Liver (tissue), 3 donors: ENCODE measurements at regions not wholly inside any gene's neighbourhood (a gene's known extent, or its start where the extent isn't known, plus 50 kb on each side); places are given as distances from the start of the nearest gene placed in this dataset.

Source experiments
- EGR1 ChIP-seq, 2 donors: IDR thresholded peaks; 2 replicates each; pipeline ENCODE4 v1.6.1; 2016 to 2018; ENCODE audit warnings: antibody characterized with exemption in 2 of 2, low read depth in 2 of 2
- HNF4A ChIP-seq, 2 donors: conservative IDR thresholded peaks; 2 replicates each; pipeline ENCODE4 v1.6.1; 2016; ENCODE audit warnings: antibody characterized with exemption in 2 of 2, mild to moderate bottlenecking in 2 of 2
- HNF4G ChIP-seq: IDR thresholded peaks from 2 replicates; pipeline ENCODE4 v1.6.1; 2016; ENCODE audit warnings: antibody characterized with exemption
- JUND ChIP-seq, 2 donors: IDR thresholded peaks; 2 replicates each; pipeline ENCODE4 v1.6.1; 2016; ENCODE audit warnings: antibody characterized with exemption in 2 of 2
- NR2F2 ChIP-seq: IDR thresholded peaks from 2 replicates; pipeline ENCODE4 v1.6.1; 2016; ENCODE audit warnings: antibody characterized with exemption
- RAD21 ChIP-seq, 2 donors: IDR thresholded peaks; 2 replicates each; pipeline ENCODE4 v1.6.1; 2016; ENCODE audit warnings: antibody characterized with exemption in 2 of 2, mild to moderate bottlenecking in 2 of 2
- SP1 ChIP-seq: IDR thresholded peaks from 2 replicates; pipeline ENCODE4 v1.6.1; 2018; ENCODE audit warnings: antibody characterized with exemption, mild to moderate bottlenecking
- TAF1 ChIP-seq: conservative IDR thresholded peaks from 2 replicates; pipeline ENCODE4 v1.6.1; 2016; ENCODE audit warnings: antibody characterized with exemption, mild to moderate bottlenecking
- YY1 ChIP-seq: IDR thresholded peaks from 2 replicates; pipeline ENCODE4 v1.6.1; 2016; ENCODE audit warnings: antibody characterized with exemption, mild to moderate bottlenecking
- TF ChIP-seq, protein P1 (sequence below): fragments of 150-350 bp; IDR thresholded peaks from 2 replicates; pipeline ENCODE4 v1.5.1; 2017; ENCODE audit warnings: improper control_type of control experiment, low read depth, low read length; ENCODE audit not compliant: missing input control
- TF ChIP-seq, protein P2 (sequence below): IDR thresholded peaks from 2 replicates; pipeline ENCODE4 v1.6.1; 2016; ENCODE audit warnings: antibody characterized with exemption
- TF ChIP-seq, protein P3 (sequence below): IDR thresholded peaks from 2 replicates; pipeline ENCODE4 v1.6.1; 2016; ENCODE audit warnings: antibody characterized with exemption, mild to moderate bottlenecking
- TF ChIP-seq, protein P4 (sequence below): IDR thresholded peaks from 2 replicates; pipeline ENCODE4 v1.6.1; 2016; ENCODE audit warnings: antibody characterized with exemption
- donor health status: healthy.
- donor health status: healthy.

DNA sequence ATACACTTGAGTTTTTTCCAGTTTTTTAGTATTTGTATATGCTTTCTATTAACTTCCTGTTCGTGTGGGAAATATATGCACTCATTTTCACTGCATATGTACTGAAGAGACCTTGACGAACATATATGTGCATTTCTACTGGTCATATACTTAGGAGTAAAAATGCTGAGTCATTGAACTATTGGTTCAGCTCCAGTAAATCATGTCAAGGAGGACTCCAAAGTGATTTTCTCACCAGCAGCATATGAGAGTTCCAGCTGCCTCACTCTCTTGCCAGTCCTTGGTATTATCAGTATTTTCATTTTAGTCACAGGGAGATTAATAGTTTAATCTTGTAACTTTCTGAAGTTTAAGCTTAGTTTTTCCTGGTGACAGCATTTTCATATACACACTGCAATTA, 2750.2 kb downstream of the ARAP2 start:
- TF ChIP-seq, protein P1, sequence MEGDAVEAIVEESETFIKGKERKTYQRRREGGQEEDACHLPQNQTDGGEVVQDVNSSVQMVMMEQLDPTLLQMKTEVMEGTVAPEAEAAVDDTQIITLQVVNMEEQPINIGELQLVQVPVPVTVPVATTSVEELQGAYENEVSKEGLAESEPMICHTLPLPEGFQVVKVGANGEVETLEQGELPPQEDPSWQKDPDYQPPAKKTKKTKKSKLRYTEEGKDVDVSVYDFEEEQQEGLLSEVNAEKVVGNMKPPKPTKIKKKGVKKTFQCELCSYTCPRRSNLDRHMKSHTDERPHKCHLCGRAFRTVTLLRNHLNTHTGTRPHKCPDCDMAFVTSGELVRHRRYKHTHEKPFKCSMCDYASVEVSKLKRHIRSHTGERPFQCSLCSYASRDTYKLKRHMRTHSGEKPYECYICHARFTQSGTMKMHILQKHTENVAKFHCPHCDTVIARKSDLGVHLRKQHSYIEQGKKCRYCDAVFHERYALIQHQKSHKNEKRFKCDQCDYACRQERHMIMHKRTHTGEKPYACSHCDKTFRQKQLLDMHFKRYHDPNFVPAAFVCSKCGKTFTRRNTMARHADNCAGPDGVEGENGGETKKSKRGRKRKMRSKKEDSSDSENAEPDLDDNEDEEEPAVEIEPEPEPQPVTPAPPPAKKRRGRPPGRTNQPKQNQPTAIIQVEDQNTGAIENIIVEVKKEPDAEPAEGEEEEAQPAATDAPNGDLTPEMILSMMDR = no peak
- no peak for TF ChIP-seq RAD21 (IDR thresholded peaks at IDR 0.05)
- TF ChIP-seq, protein P2, sequence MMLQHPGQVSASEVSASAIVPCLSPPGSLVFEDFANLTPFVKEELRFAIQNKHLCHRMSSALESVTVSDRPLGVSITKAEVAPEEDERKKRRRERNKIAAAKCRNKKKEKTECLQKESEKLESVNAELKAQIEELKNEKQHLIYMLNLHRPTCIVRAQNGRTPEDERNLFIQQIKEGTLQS = no peak
- TF ChIP-seq, protein P3, sequence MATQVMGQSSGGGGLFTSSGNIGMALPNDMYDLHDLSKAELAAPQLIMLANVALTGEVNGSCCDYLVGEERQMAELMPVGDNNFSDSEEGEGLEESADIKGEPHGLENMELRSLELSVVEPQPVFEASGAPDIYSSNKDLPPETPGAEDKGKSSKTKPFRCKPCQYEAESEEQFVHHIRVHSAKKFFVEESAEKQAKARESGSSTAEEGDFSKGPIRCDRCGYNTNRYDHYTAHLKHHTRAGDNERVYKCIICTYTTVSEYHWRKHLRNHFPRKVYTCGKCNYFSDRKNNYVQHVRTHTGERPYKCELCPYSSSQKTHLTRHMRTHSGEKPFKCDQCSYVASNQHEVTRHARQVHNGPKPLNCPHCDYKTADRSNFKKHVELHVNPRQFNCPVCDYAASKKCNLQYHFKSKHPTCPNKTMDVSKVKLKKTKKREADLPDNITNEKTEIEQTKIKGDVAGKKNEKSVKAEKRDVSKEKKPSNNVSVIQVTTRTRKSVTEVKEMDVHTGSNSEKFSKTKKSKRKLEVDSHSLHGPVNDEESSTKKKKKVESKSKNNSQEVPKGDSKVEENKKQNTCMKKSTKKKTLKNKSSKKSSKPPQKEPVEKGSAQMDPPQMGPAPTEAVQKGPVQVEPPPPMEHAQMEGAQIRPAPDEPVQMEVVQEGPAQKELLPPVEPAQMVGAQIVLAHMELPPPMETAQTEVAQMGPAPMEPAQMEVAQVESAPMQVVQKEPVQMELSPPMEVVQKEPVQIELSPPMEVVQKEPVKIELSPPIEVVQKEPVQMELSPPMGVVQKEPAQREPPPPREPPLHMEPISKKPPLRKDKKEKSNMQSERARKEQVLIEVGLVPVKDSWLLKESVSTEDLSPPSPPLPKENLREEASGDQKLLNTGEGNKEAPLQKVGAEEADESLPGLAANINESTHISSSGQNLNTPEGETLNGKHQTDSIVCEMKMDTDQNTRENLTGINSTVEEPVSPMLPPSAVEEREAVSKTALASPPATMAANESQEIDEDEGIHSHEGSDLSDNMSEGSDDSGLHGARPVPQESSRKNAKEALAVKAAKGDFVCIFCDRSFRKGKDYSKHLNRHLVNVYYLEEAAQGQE = no peak
- no peak for TF ChIP-seq JUND (IDR thresholded peaks at IDR 0.05)
- TF ChIP-seq HNF4G = no peak
- TF ChIP-seq HNF4A (conservative IDR thresholded peaks at IDR 0.05) = no peak
- TF ChIP-seq, protein P4, sequence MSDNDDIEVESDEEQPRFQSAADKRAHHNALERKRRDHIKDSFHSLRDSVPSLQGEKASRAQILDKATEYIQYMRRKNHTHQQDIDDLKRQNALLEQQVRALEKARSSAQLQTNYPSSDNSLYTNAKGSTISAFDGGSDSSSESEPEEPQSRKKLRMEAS = no peak
- TF ChIP-seq SP1 = no peak
- TF ChIP-seq NR2F2 = no peak
- no peak for TF ChIP-seq YY1
- TF ChIP-seq EGR1 (IDR thresholded peaks at IDR 0.05; ENCODE audit: low read depth in 2 of 2) = no peak
- TF ChIP-seq TAF1 = no peak
